ENCODE measurements at regions not wholly inside any gene's neighbourhood (a gene's known extent, or its start where the extent isn't known, plus 50 kb on each side); places are given as distances from the start of the nearest gene placed in this dataset.

- TF ChIP-seq CTCF (IDR thresholded peaks at IDR 0.05): no peak
- TF ChIP-seq SMC3 (IDR thresholded peaks at IDR 0.05): no peak
- no peak for TF ChIP-seq USF2 (IDR thresholded peaks at IDR 0.05)
- no peak for TF ChIP-seq KDM5A (IDR thresholded peaks at IDR 0.05)
- no peak for TF ChIP-seq RCOR1 (IDR thresholded peaks at IDR 0.05; ENCODE audit: low read depth, low read length)
- no peak for TF ChIP-seq HMGXB4 (CRISPR knock-in tag; IDR thresholded peaks at IDR 0.05; ENCODE audit: borderline replicate concordance)
- no peak for TF ChIP-seq POLR2A (IDR thresholded peaks at IDR 0.05; ENCODE audit: low read length)
- TF ChIP-seq EP300 (IDR thresholded peaks at IDR 0.05): no peak
- no peak for TF ChIP-seq E2F6 (IDR thresholded peaks at IDR 0.05; ENCODE audit: borderline replicate concordance, low read depth)
- no peak for TF ChIP-seq MAZ (IDR thresholded peaks at IDR 0.05; ENCODE audit: borderline replicate concordance, low read depth, low read length)
- TF ChIP-seq POLR2AphosphoS2 (conservative IDR thresholded peaks at IDR 0.05; ENCODE audit: low read length): no peak
- no peak for TF ChIP-seq REST (IDR thresholded peaks at IDR 0.05)
Measured at GRCh38 chr12:14253496-14253895, 112.0 kb upstream of the ATF7IP start.
